ELR (cell line): ENCODE measurements at regions not wholly inside any gene's neighbourhood (a gene's known extent, or its start where the extent isn't known, plus 50 kb on each side); places are given as distances from the start of the nearest gene placed in this dataset.
A peak's percentile ranks its signal among the peaks of the same experiment; 100 is the strongest.
"Not testable (repeated sequence)": the region's sequence is repeated elsewhere in the genome, so short reads cannot be mapped to it uniquely, and the experiment has no call there.

Experiments used
- DNase-seq: peaks from one replicate; pipeline ENCODE4 v3.0.0-alpha.2; 2015; ENCODE audit warnings: low read depth

GRCh38 chrX:94612140-94612539 lies 938.1 kb downstream of the FAM133A start:
- no peak for DNase-seq

- DNase-seq: no peak
These were observed 959.2 kb downstream of the FAM133A start for GRCh38 chrX:94633237-94633636.

- no peak for DNase-seq
These were observed 961.0 kb downstream of the FAM133A start for GRCh38 chrX:94635003-94635402.

- no peak for DNase-seq
These were observed 971.7 kb downstream of the FAM133A start for GRCh38 chrX:94645726-94646125.

- no peak for DNase-seq
These were observed 981.2 kb downstream of the FAM133A start for GRCh38 chrX:94655180-94655579.

- DNase-seq: no peak
These were observed 988.7 kb downstream of the FAM133A start for GRCh38 chrX:94662689-94663088.

- no peak for DNase-seq
These were observed 1002.3 kb downstream of the FAM133A start for GRCh38 chrX:94676285-94676684.

GRCh38 chrX:94686071-94686470 lies 1012.1 kb downstream of the FAM133A start:
- DNase-seq: no peak

GRCh38 chrX:94695910-94696309 lies 1021.9 kb downstream of the FAM133A start:
- DNase-seq: no peak

GRCh38 chrX:94704348-94705256 lies 1030.6 kb downstream of the FAM133A start:
- DNase-seq: not testable (repeated sequence)

- DNase-seq: no peak
These were observed 1047.4 kb downstream of the FAM133A start for GRCh38 chrX:94721386-94721785.

GRCh38 chrX:94722578-94722977 lies 1048.6 kb downstream of the FAM133A start:
- no peak for DNase-seq

GRCh38 chrX:94742772-94743171 lies 1068.8 kb downstream of the FAM133A start:
- DNase-seq: no peak

- no peak for DNase-seq
These were observed 1069.5 kb downstream of the FAM133A start for GRCh38 chrX:94743478-94743877.

GRCh38 chrX:94744786-94745185 lies 1070.8 kb downstream of the FAM133A start:
- no peak for DNase-seq

GRCh38 chrX:94751611-94752010 lies 1077.6 kb downstream of the FAM133A start:
- no peak for DNase-seq

GRCh38 chrX:94752434-94753169 lies 1078.6 kb downstream of the FAM133A start:
- no peak for DNase-seq

GRCh38 chrX:94758130-94758529 lies 1084.1 kb downstream of the FAM133A start:
- DNase-seq: no peak

GRCh38 chrX:94775640-94776039 lies 1101.6 kb downstream of the FAM133A start:
- DNase-seq: no peak

GRCh38 chrX:94813541-94813940 lies 1139.5 kb downstream of the FAM133A start:
- DNase-seq: no peak

GRCh38 chrX:94814216-94814615 lies 1140.2 kb downstream of the FAM133A start:
- DNase-seq: no peak

GRCh38 chrX:94830717-94831116 lies 1156.7 kb downstream of the FAM133A start:
- DNase-seq: no peak

GRCh38 chrX:94831364-94831763 lies 1157.4 kb downstream of the FAM133A start:
- DNase-seq: peak; percentile 2
